ENCODE measurements at regions not wholly inside any gene's neighbourhood (a gene's known extent, or its start where the extent isn't known, plus 50 kb on each side); places are given as distances from the start of the nearest gene placed in this dataset.

- intact Hi-C loops (cut with micrococcal nuclease): no loop called here
- DNase-seq (ENCODE audit: low spot score): no peak
- no peak overlapping the region for H3K27ac Mint-ChIP-seq
- no peaks in the 10 kb centered on the region for H3K36me3 Mint-ChIP-seq (ENCODE audit: low read depth)
- no peak overlapping the region for H3K4me3 Mint-ChIP-seq (ENCODE audit: low read depth)
- no peaks in the 10 kb centered on the region for H3K4me1 Mint-ChIP-seq (ENCODE audit: low read depth)
- no peaks in the 10 kb centered on the region for H3K27me3 Mint-ChIP-seq (ENCODE audit: low read depth)
- no peaks in the 10 kb centered on the region for H3K9me3 Mint-ChIP-seq
These were observed 479.3 kb downstream of the SLC16A7 start for GRCh38 chr12:60075091-60075490.

GRCh38 chr12:60078026-60078425 lies 482.2 kb downstream of the SLC16A7 start:
- Mint-ChIP-seq H3K4me3 (ENCODE audit: low read depth) (no peak overlapping the region), H3K27me3 (ENCODE audit: low read depth) (no peaks in the 10 kb centered on the region), H3K9me3 (no peaks in the 10 kb centered on the region), H3K4me1 (ENCODE audit: low read depth) (no peaks in the 10 kb centered on the region), H3K27ac (no peak overlapping the region), H3K36me3 (ENCODE audit: low read depth) (no peaks in the 10 kb centered on the region)
- no peak for DNase-seq (ENCODE audit: low spot score)
- intact Hi-C loops (cut with micrococcal nuclease): no loop called here

- DNase-seq (ENCODE audit: low spot score): no peak
These were observed 497.6 kb downstream of the SLC16A7 start for GRCh38 chr12:60093428-60093827.

GRCh38 chr12:60094436-60094835 lies 498.6 kb downstream of the SLC16A7 start:
- Mint-ChIP-seq H3K4me3 (ENCODE audit: low read depth) (no peak overlapping the region), H3K9me3 (no peaks in the 10 kb centered on the region), H3K36me3 (ENCODE audit: low read depth) (no peaks in the 10 kb centered on the region), H3K27ac (no peak overlapping the region), H3K4me1 (ENCODE audit: low read depth) (no peaks in the 10 kb centered on the region), H3K27me3 (ENCODE audit: low read depth) (no peaks in the 10 kb centered on the region)
- intact Hi-C loops (cut with micrococcal nuclease): no loop called here
- no peak for DNase-seq (ENCODE audit: low spot score)

More at GRCh38 chr12:60093428-60093827, 497.6 kb downstream of the SLC16A7 start:
- H3K4me3 Mint-ChIP-seq (ENCODE audit: low read depth): no peak overlapping the region
- no peaks in the 10 kb centered on the region for H3K9me3 Mint-ChIP-seq
- H3K27ac Mint-ChIP-seq: no peak overlapping the region
- no peaks in the 10 kb centered on the region for H3K36me3 Mint-ChIP-seq (ENCODE audit: low read depth)
- no peaks in the 10 kb centered on the region for H3K4me1 Mint-ChIP-seq (ENCODE audit: low read depth)
- H3K27me3 Mint-ChIP-seq (ENCODE audit: low read depth): no peaks in the 10 kb centered on the region
- intact Hi-C loops (cut with micrococcal nuclease): no loop called here

GRCh38 chr12:60096727-60097126 lies 500.9 kb downstream of the SLC16A7 start:
- H3K27ac Mint-ChIP-seq: no peak overlapping the region
- H3K27me3 Mint-ChIP-seq (ENCODE audit: low read depth): no peaks in the 10 kb centered on the region
- no peaks in the 10 kb centered on the region for H3K9me3 Mint-ChIP-seq
- no peaks in the 10 kb centered on the region for H3K36me3 Mint-ChIP-seq (ENCODE audit: low read depth)
- no peak overlapping the region for H3K4me3 Mint-ChIP-seq (ENCODE audit: low read depth)
- intact Hi-C loops (cut with micrococcal nuclease): no loop called here
- no peak for DNase-seq (ENCODE audit: low spot score)
- H3K4me1 Mint-ChIP-seq (ENCODE audit: low read depth): no peaks in the 10 kb centered on the region

- no peaks in the 10 kb centered on the region for H3K4me1 Mint-ChIP-seq (ENCODE audit: low read depth)
- H3K27me3 Mint-ChIP-seq (ENCODE audit: low read depth): no peaks in the 10 kb centered on the region
- DNase-seq (ENCODE audit: low spot score): no peak
- H3K27ac Mint-ChIP-seq: no peak overlapping the region
- intact Hi-C loops (cut with micrococcal nuclease): no loop called here
- no peaks in the 10 kb centered on the region for H3K9me3 Mint-ChIP-seq
- H3K4me3 Mint-ChIP-seq (ENCODE audit: low read depth): no peak overlapping the region
- H3K36me3 Mint-ChIP-seq (ENCODE audit: low read depth): no peaks in the 10 kb centered on the region
These were observed 504.3 kb downstream of the SLC16A7 start for GRCh38 chr12:60100160-60100559.

- Mint-ChIP-seq H3K27ac (no peak overlapping the region), H3K27me3 (ENCODE audit: low read depth) (no peaks in the 10 kb centered on the region), H3K4me3 (ENCODE audit: low read depth) (no peak overlapping the region), H3K9me3 (no peaks in the 10 kb centered on the region), H3K36me3 (ENCODE audit: low read depth) (no peaks in the 10 kb centered on the region), H3K4me1 (ENCODE audit: low read depth) (no peaks in the 10 kb centered on the region)
- no peak for DNase-seq (ENCODE audit: low spot score)
- intact Hi-C loops (cut with micrococcal nuclease): no loop called here
These were observed 505.0 kb downstream of the SLC16A7 start for GRCh38 chr12:60100852-60101251.

- H3K36me3 Mint-ChIP-seq (ENCODE audit: low read depth): no peaks in the 10 kb centered on the region
- H3K9me3 Mint-ChIP-seq: no peaks in the 10 kb centered on the region
These were observed 505.9 kb downstream of the SLC16A7 start for GRCh38 chr12:60101715-60102114.

GRCh38 chr12:60106214-60106613 lies 510.4 kb downstream of the SLC16A7 start:
- intact Hi-C loops (cut with micrococcal nuclease): no loop called here
- no peaks in the 10 kb centered on the region for H3K4me1 Mint-ChIP-seq (ENCODE audit: low read depth)
- H3K36me3 Mint-ChIP-seq (ENCODE audit: low read depth): no peaks in the 10 kb centered on the region
- no peaks in the 10 kb centered on the region for H3K27me3 Mint-ChIP-seq (ENCODE audit: low read depth)
- H3K4me3 Mint-ChIP-seq (ENCODE audit: low read depth): no peak overlapping the region
- no peak for DNase-seq (ENCODE audit: low spot score)
- no peaks in the 10 kb centered on the region for H3K9me3 Mint-ChIP-seq
- H3K27ac Mint-ChIP-seq: no peak overlapping the region

More at GRCh38 chr12:60101715-60102114, 505.9 kb downstream of the SLC16A7 start:
- H3K27me3 Mint-ChIP-seq (ENCODE audit: low read depth): no peaks in the 10 kb centered on the region
- H3K4me3 Mint-ChIP-seq (ENCODE audit: low read depth): no peak overlapping the region
- no peak overlapping the region for H3K27ac Mint-ChIP-seq
- H3K4me1 Mint-ChIP-seq (ENCODE audit: low read depth): no peaks in the 10 kb centered on the region
- DNase-seq (ENCODE audit: low spot score): no peak
- intact Hi-C loops (cut with micrococcal nuclease): no loop called here

GRCh38 chr12:60107992-60108391 lies 512.2 kb downstream of the SLC16A7 start:
- DNase-seq (ENCODE audit: low spot score): no peak
- Mint-ChIP-seq H3K4me1 (ENCODE audit: low read depth) (no peaks in the 10 kb centered on the region), H3K27ac (no peak overlapping the region), H3K36me3 (ENCODE audit: low read depth) (no peaks in the 10 kb centered on the region), H3K27me3 (ENCODE audit: low read depth) (no peaks in the 10 kb centered on the region), H3K4me3 (ENCODE audit: low read depth) (no peak overlapping the region), H3K9me3 (no peaks in the 10 kb centered on the region)
- intact Hi-C loops (cut with micrococcal nuclease): no loop called here

GRCh38 chr12:60112063-60112462 lies 516.2 kb downstream of the SLC16A7 start:
- no peak for DNase-seq (ENCODE audit: low spot score)
- Mint-ChIP-seq H3K4me1 (ENCODE audit: low read depth) (no peaks in the 10 kb centered on the region), H3K36me3 (ENCODE audit: low read depth) (no peaks in the 10 kb centered on the region), H3K27ac (no peak overlapping the region), H3K4me3 (ENCODE audit: low read depth) (no peak overlapping the region), H3K27me3 (ENCODE audit: low read depth) (no peaks in the 10 kb centered on the region), H3K9me3 (peaks cover 8% of the 10 kb centered on the region)
- intact Hi-C loops (cut with micrococcal nuclease): no loop called here

- Mint-ChIP-seq H3K4me3 (ENCODE audit: low read depth) (no peak overlapping the region), H3K4me1 (ENCODE audit: low read depth) (no peaks in the 10 kb centered on the region), H3K27ac (no peak overlapping the region), H3K36me3 (ENCODE audit: low read depth) (no peaks in the 10 kb centered on the region), H3K27me3 (ENCODE audit: low read depth) (no peaks in the 10 kb centered on the region), H3K9me3 (peaks cover 8% of the 10 kb centered on the region)
- DNase-seq (ENCODE audit: low spot score): no peak
- intact Hi-C loops (cut with micrococcal nuclease): no loop called here
These were observed 516.9 kb downstream of the SLC16A7 start for GRCh38 chr12:60112763-60113162.

- H3K9me3 Mint-ChIP-seq: peaks cover 8% of the 10 kb centered on the region
- no peak overlapping the region for H3K27ac Mint-ChIP-seq
- H3K4me3 Mint-ChIP-seq (ENCODE audit: low read depth): no peak overlapping the region
- no peak for DNase-seq (ENCODE audit: low spot score)
- H3K36me3 Mint-ChIP-seq (ENCODE audit: low read depth): no peaks in the 10 kb centered on the region
- H3K27me3 Mint-ChIP-seq (ENCODE audit: low read depth): no peaks in the 10 kb centered on the region
- intact Hi-C loops (cut with micrococcal nuclease): no loop called here
- H3K4me1 Mint-ChIP-seq (ENCODE audit: low read depth): no peaks in the 10 kb centered on the region
These were observed 518.3 kb downstream of the SLC16A7 start for GRCh38 chr12:60114169-60114568.

- Mint-ChIP-seq H3K4me1 (ENCODE audit: low read depth) (no peaks in the 10 kb centered on the region), H3K27ac (no peak overlapping the region), H3K36me3 (ENCODE audit: low read depth) (no peaks in the 10 kb centered on the region), H3K9me3 (peaks cover 8% of the 10 kb centered on the region), H3K4me3 (ENCODE audit: low read depth) (no peak overlapping the region), H3K27me3 (ENCODE audit: low read depth) (no peaks in the 10 kb centered on the region)
- intact Hi-C loops (cut with micrococcal nuclease): no loop called here
- no peak for DNase-seq (ENCODE audit: low spot score)
These were observed 523.5 kb downstream of the SLC16A7 start for GRCh38 chr12:60119327-60119726.

All from activated T-helper 2 cell treated with anti-CD3 and anti-CD28 coated beads, Interferon-gamma antibody, Interleukin-2, Interleukin-4, amounts not matched to agents 10 μg/mL and 5 μg/mL and 100 μg/mL, durations not matched to agents 14 hours and 24 hours and 36 hours (primary cell).